Mucosa of descending colon (tissue), 3 donors: ENCODE measurements at regions not wholly inside any gene's neighbourhood (a gene's known extent, or its start where the extent isn't known, plus 50 kb on each side); places are given as distances from the start of the nearest gene placed in this dataset.

Experiments used
- ATAC-seq: fragments of 200-7000 bp; cut with Tn5 transposase; one replicate; pipeline ENCODE4 v1.9.1; 2020; ENCODE audit warnings: mild to moderate bottlenecking, moderate library complexity
- DNase-seq, 3 donors: peaks; one replicate each; pipeline ENCODE4 v3.0.0-alpha.2; 2020
- H3K36me3 ChIP-seq: fragments of 200-600 bp; one replicate; pipeline ENCODE4 v1.8.0; 2021; ENCODE audit warnings: low read depth, mild to moderate bottlenecking
- H3K4me1 ChIP-seq: fragments of 200-600 bp; one replicate; pipeline ENCODE4 v1.8.0; 2021; ENCODE audit warnings: low read depth, mild to moderate bottlenecking
- H3K4me3 ChIP-seq: fragments of 200-600 bp; one replicate; pipeline ENCODE4 v1.8.0; 2021; ENCODE audit warnings: mild to moderate bottlenecking
- H3K9me3 ChIP-seq: fragments of 200-600 bp; one replicate; pipeline ENCODE4 v1.8.0; 2021; ENCODE audit warnings: mild to moderate bottlenecking
- intact Hi-C, 2 donors: fragments of 100-400 bp; cut with DNase I in 1 of 2; cut with micrococcal nuclease in 1 of 2; formaldehyde crosslinking; loops; one replicate each; pipeline versions ENCODE4 v1.11.0 to v1.11.1; 2022; cut with DNase I, micrococcal nuclease
- TF ChIP-seq, protein P1 (sequence below): fragments of 200-600 bp; IDR thresholded peaks from one replicate; pipeline ENCODE4 v1.8.0; 2022; ENCODE audit warnings: antibody characterized with exemption, mild to moderate bottlenecking
- donor health status: DM: no; HTN: no; CAD: no; lungs with moderate emphysema.
- donor health status: DM: no; HTN: no; CAD: no.
- donor health status: DM: no; HTN: yes; CAD: no.

DNA sequence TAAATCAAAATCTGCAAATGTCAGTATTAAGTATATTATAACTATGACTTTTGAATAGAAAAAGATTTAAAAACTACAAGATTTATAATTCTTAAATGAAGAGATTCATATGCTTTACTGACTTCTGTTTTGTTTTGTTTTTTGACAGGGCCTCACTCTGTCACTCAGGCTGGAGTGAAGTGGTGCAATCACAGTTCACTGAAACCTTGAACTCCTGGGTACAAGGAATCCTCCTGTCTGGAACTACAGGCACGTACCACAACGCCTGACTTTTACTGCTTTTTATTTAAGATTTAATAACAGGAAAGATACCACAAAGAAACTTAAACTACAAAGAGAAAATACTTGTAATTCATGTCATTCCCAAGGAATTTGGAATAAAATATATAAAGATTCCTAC, 940.2 kb upstream of the CITED2 start:
- no peaks in the 10 kb centered on the region for H3K4me1 ChIP-seq
- no peak for ATAC-seq
- H3K4me3 ChIP-seq = no peak overlapping the region
- no peak for DNase-seq
- no peaks in the 10 kb centered on the region for H3K36me3 ChIP-seq
- TF ChIP-seq, protein P1, sequence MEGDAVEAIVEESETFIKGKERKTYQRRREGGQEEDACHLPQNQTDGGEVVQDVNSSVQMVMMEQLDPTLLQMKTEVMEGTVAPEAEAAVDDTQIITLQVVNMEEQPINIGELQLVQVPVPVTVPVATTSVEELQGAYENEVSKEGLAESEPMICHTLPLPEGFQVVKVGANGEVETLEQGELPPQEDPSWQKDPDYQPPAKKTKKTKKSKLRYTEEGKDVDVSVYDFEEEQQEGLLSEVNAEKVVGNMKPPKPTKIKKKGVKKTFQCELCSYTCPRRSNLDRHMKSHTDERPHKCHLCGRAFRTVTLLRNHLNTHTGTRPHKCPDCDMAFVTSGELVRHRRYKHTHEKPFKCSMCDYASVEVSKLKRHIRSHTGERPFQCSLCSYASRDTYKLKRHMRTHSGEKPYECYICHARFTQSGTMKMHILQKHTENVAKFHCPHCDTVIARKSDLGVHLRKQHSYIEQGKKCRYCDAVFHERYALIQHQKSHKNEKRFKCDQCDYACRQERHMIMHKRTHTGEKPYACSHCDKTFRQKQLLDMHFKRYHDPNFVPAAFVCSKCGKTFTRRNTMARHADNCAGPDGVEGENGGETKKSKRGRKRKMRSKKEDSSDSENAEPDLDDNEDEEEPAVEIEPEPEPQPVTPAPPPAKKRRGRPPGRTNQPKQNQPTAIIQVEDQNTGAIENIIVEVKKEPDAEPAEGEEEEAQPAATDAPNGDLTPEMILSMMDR = no peak
- intact Hi-C loops = no loop called here
- H3K9me3 ChIP-seq = no peaks in the 10 kb centered on the region

DNA sequence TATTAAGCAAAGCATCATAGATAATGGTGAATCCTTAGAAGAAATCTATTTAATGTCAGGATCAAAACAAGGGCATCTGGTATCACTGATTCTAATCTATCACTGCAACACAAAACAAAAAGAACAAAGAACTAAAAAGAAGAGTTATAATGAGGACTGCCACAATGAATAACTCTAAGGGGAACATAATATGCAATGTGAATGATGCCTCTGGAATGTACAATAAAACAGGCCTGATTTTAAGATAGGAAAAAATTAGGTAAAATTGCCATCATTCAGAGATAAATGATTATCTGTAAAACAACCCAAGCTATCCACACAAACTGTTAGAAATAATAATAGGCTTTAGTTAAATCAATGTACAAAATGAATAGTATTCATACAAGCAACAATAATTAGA, 936.7 kb upstream of the CITED2 start:
- ATAC-seq = no peak

DNA sequence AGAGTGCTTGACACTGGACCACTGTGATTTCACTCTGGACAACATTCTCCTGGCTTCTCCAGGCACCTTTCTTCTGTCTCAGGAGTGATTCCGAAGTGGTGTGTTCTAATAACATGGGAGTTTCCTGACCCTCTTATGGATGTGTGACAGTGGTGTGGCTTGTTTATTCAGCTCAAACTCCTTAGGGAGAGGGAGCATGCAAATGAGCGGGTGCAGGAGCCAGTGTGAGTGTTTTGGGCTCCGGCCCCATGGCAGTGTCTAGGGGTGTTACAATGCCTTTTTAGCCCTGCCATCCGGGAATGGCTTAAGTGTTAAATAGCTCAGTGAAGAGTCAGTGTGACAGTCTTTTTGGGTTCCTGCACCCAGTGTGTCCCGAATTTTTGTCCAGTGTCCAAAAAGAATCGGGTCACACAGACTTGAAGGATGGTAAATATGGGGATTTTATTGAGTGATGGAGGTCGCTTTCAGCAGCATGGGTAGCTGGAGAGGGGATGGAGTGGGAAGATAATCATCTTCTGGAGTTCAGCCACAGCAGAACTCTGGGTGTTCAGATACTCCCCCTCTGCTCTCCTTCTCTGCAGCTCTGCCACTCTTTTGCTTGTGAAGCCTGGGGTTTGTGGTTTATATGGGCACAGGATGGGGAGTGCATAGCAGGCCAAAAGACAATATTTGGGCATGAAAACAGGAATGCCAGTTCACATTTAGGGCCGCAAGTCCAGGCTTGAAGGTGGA, 928.9 kb upstream of the CITED2 start:
- DNase-seq (no peak), ATAC-seq (no peak)
- H3K4me3 ChIP-seq = no peak overlapping the region
- intact Hi-C loops = no loop called here
- H3K4me1 ChIP-seq = no peaks in the 10 kb centered on the region
- H3K9me3 ChIP-seq = no peaks in the 10 kb centered on the region
- TF ChIP-seq, protein P1 = no peak
- H3K36me3 ChIP-seq = no peaks in the 10 kb centered on the region

More for the DNA sequence above, 936.7 kb upstream of the CITED2 start:
- DNase-seq = no peak
- intact Hi-C loops = no loop called here
- TF ChIP-seq, protein P1 = no peak
- no peaks in the 10 kb centered on the region for H3K9me3 ChIP-seq
- no peaks in the 10 kb centered on the region for H3K36me3 ChIP-seq
- H3K4me1 ChIP-seq = no peaks in the 10 kb centered on the region
- H3K4me3 ChIP-seq = no peak overlapping the region

DNA sequence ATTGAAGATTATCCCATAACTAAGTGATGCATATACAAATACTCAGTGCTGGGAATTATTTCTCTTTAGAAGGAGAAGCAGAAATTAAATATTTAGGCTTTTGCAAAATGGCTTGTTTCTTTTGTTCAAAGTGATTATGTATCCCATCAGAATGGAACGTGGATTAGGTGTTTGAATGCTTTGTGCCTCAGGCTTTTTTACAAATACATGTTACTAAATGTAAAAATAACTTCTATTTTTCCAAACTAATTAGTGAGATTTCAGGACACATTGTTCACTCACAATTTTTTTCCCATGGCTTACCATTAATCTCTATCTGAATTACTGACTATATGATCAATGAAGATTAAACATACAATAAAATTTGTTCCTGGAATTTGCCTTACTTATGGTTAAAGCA, 925.9 kb upstream of the CITED2 start:
- ATAC-seq (no peak), DNase-seq (no peak)
- TF ChIP-seq, protein P1 = no peak
- H3K36me3 ChIP-seq = no peaks in the 10 kb centered on the region
- H3K4me3 ChIP-seq = no peak overlapping the region
- H3K4me1 ChIP-seq = no peaks in the 10 kb centered on the region
- H3K9me3 ChIP-seq = no peaks in the 10 kb centered on the region
- intact Hi-C loops = no loop called here

DNA sequence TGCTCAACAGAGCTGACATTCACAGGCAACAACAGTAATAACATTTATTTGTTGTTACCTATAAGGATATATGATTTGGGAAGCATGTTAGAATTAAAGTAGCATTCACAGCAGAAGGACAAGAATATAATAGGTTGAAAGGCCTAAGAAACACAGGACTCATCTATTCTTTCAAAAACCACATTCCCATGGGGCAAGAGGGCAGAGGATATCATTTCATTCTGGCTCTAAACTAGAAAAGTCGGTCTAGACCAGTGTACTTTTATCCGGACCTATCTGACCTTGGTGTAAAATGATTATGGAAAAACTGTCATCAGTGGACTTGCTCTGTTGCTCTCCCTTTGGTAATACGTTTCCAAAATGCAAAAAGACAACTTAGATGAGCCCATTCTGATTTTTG, 914.7 kb upstream of the CITED2 start:
- no peak for ATAC-seq

More for the DNA sequence above, 914.7 kb upstream of the CITED2 start:
- no peak for DNase-seq
- Histone ChIP-seq H3K4me3 (no peak overlapping the region), H3K36me3 (no peaks in the 10 kb centered on the region), H3K4me1 (no peaks in the 10 kb centered on the region), H3K9me3 (no peaks in the 10 kb centered on the region)
- TF ChIP-seq, protein P1 = no peak
- intact Hi-C loops = no loop called here
